Right cardiac atrium (tissue), 5 donors: ENCODE measurements at regions not wholly inside any gene's neighbourhood (a gene's known extent, or its start where the extent isn't known, plus 50 kb on each side); places are given as distances from the start of the nearest gene placed in this dataset.
"Not testable (repeated sequence)": the region's sequence is repeated elsewhere in the genome, so short reads cannot be mapped to it uniquely, and the experiment has no call there.

ENCODE experiments used
- ATAC-seq, 2 donors: fragments of 200-7000 bp; cut with Tn5 transposase; one replicate each; pipeline versions ENCODE4 v1.8.0 to v1.9.1; 2020; ENCODE audit warnings: moderate library complexity in 2 of 2, mild to moderate bottlenecking in 1 of 2
- DNase-seq, 3 donors: peaks; one replicate each; pipeline ENCODE4 v3.0.0-alpha.2; 2020
- H3K27ac ChIP-seq: one replicate; pipeline ENCODE4 v1.5.1; 2013; ENCODE audit warnings: mild to moderate bottlenecking, low read length, control low read depth, moderate library complexity
- H3K27me3 ChIP-seq: one replicate; pipeline ENCODE4 v1.6.1; 2013; ENCODE audit not compliant: control insufficient read depth, insufficient read depth
- H3K4me1 ChIP-seq: one replicate; pipeline ENCODE4 v1.6.1; 2013; ENCODE audit warnings: low read length; ENCODE audit not compliant: control insufficient read depth, insufficient read depth
- H3K4me3 ChIP-seq: one replicate; pipeline ENCODE4 v1.5.1; 2013; ENCODE audit warnings: low read length, control low read depth
- H3K9me3 ChIP-seq: one replicate; pipeline ENCODE4 v1.6.1; 2013; ENCODE audit warnings: low read length; ENCODE audit not compliant: control insufficient read depth
- WGBS: extraction: QIAGEN DNeasy Blood & Tissue Kit; methylation state at CpG from one replicate; pipeline ENCODE4 v1.1.7; 2013; 5-methylcytosine and 5-hydroxymethylcytosine counted together
- intact Hi-C, 4 donors: fragments of 100-400 bp; cut with DNase I; formaldehyde crosslinking; loops; one replicate each; pipeline versions ENCODE4 v1.11.0 to v1.14.0; 2022 to 2023
- donor health status: healthy with polysubstance abuse.
- donor health status: DM: no; HTN: yes; CAD: no.
- donor health status: DM: no; HTN: no; CAD: no.
- donor health status: DM: no; HTN: yes; CAD: no; lungs with severe emphysema.
- donor health status: DM: yes; HTN: yes; CAD: no.

- H3K27ac ChIP-seq: no peak overlapping the region
- DNase-seq (no peak), ATAC-seq (no peak)
- no peak overlapping the region for H3K4me3 ChIP-seq
- no peaks in the 10 kb centered on the region for H3K27me3 ChIP-seq
- WGBS: 52% methylated on average over 2 of the region's 2 CpGs
- no peaks in the 10 kb centered on the region for H3K4me1 ChIP-seq
- no peaks in the 10 kb centered on the region for H3K9me3 ChIP-seq
- intact Hi-C loops: no loop called here
These were observed 173.7 kb downstream of the SYT10 start for GRCh38 chr12:33265900-33266299.

DNA sequence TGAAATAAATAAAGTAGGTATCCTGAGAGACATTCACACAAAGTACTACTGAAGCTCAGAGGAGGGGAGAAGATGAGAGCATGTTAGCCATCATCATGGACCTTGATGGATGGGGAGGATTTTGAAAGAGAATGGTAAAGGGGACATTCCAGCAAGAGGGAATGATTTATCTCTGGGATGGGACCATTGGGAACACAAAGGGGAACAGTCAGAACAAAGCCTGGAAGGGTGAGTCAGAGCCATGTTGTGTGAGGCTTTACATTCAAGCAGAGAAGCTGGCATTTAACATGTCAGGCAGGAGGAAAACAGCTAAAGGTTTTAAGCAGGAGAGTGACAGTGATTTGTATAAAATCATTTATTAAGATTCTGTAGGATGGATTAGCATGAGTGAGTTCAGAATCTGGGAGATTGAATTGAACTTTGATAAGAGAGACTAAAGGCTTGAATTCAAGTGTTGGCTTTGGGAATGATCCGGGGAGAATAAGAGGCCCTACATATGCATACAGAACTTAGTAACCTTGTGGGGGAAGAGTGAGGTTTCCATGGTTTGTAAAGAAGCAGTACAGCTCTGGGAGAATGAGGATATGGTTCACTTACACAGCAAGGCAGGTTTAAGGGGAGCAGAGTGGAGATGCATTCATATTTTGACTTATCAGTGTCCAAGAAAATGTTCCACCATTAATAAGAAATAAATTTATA is 174.4 kb downstream of the SYT10 start:
- DNase-seq: no peak
- no peaks in the 10 kb centered on the region for H3K9me3 ChIP-seq
- H3K4me3 ChIP-seq: no peak overlapping the region
- intact Hi-C loops: no loop called here
- WGBS: 87% methylated on average over 1 of the region's 1 CpG
- no peaks in the 10 kb centered on the region for H3K4me1 ChIP-seq
- no peak overlapping the region for H3K27ac ChIP-seq
- ATAC-seq: no peak
- no peaks in the 10 kb centered on the region for H3K27me3 ChIP-seq

- no peak for ATAC-seq
- no peak overlapping the region for H3K4me3 ChIP-seq
- H3K9me3 ChIP-seq: no peaks in the 10 kb centered on the region
- H3K27ac ChIP-seq: no peak overlapping the region
- DNase-seq: no peak
- no peaks in the 10 kb centered on the region for H3K27me3 ChIP-seq
- H3K4me1 ChIP-seq: no peaks in the 10 kb centered on the region
- 49% methylated on average over 1 of the region's 1 CpG for WGBS
- intact Hi-C loops: no loop called here
These were observed 186.4 kb downstream of the SYT10 start for GRCh38 chr12:33253178-33253577.

GRCh38 chr12:33251548-33251947 is 188.1 kb downstream of the SYT10 start:
- ATAC-seq (no peak), DNase-seq (no peak)
- Histone ChIP-seq H3K9me3 (no peaks in the 10 kb centered on the region), H3K4me1 (no peaks in the 10 kb centered on the region), H3K27ac (no peak overlapping the region), H3K4me3 (no peak overlapping the region), H3K27me3 (no peaks in the 10 kb centered on the region)
- intact Hi-C loops: no loop called here

DNA sequence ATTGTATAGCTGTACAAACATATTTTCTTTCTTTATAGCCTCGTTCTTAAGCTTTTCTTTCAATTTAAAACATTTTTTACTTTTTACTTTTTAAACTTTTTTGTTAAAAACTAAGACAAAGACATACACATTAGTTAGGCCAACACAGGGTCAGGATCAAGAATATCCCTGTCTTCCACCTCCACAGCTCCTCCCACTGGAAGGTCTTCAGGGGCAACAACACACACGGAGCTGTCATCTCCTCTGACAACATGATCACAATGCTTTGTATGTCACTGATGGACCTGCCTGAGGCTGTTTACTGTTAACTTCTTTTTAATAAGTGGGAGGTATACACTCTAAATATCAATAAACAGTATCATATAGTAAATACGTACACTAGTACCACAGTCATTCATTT is 191.3 kb downstream of the SYT10 start:
- whole genome bisulfite sequencing: 57% methylated on average over 3 of the region's 3 CpGs
- Histone ChIP-seq H3K27ac (no peak overlapping the region), H3K4me3 (no peak overlapping the region), H3K27me3 (no peaks in the 10 kb centered on the region), H3K4me1 (no peaks in the 10 kb centered on the region), H3K9me3 (no peaks in the 10 kb centered on the region)
- ATAC-seq (no peak), DNase-seq (no peak)
- intact Hi-C loops: no loop called here

GRCh38 chr12:33247625-33248024 is 192.0 kb downstream of the SYT10 start:
- ATAC-seq: no peak
- Histone ChIP-seq H3K9me3 (no peaks in the 10 kb centered on the region), H3K27me3 (no peaks in the 10 kb centered on the region), H3K4me3 (no peak overlapping the region), H3K4me1 (no peaks in the 10 kb centered on the region), H3K27ac (no peak overlapping the region)
- intact Hi-C loops: no loop called here
- no peak for DNase-seq
- 88% methylated on average over 1 of the region's 1 CpG for WGBS

DNA sequence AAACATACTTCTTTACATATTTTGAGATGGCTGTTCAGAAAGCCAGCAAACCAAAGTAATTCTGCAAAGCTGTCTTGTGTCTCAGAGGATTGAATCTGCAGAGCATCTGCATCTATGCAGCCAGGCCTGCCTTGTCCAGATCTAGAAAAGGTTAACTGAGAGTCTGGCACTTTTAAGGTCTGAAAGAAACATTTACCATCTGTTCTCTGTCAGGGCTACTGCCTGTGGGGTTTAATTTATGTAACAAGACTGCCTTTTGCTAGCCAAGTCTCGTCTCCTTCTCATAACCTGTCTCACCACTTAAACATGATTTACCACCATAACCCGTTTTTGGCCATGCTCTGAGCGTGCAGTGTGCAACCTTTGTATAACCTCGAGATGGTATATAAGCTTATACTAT is 194.2 kb downstream of the SYT10 start:
- ATAC-seq: no peak
- Histone ChIP-seq H3K27ac (no peak overlapping the region), H3K9me3 (no peaks in the 10 kb centered on the region), H3K27me3 (no peaks in the 10 kb centered on the region), H3K4me3 (no peak overlapping the region), H3K4me1 (no peaks in the 10 kb centered on the region)
- no peak for DNase-seq
- intact Hi-C loops: no loop called here
- WGBS: 55% methylated on average over 4 of the region's 4 CpGs

DNA sequence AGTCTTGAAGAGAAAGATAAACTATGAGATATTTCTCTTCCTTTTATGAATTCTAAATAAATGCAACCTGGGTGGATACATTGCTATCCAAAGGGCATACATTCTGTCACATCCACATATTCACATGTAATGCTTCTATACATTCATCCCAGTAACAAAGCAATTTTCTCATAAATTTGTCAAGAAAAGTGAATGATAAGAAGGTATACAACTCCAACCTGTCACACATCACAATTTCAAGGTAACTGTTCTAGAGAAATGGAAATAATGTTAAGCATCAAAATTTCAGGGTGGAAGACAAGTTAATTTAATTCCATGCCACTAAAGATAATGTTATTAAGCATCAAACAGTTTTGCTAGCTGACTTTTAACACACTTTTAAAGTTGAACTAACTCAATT is 212.9 kb downstream of the SYT10 start:
- Histone ChIP-seq H3K4me3 (no peak overlapping the region), H3K4me1 (no peaks in the 10 kb centered on the region), H3K27ac (no peak overlapping the region), H3K9me3 (no peaks in the 10 kb centered on the region), H3K27me3 (no peaks in the 10 kb centered on the region)
- DNase-seq (no peak), ATAC-seq (no peak)
- intact Hi-C loops: no loop called here

DNA sequence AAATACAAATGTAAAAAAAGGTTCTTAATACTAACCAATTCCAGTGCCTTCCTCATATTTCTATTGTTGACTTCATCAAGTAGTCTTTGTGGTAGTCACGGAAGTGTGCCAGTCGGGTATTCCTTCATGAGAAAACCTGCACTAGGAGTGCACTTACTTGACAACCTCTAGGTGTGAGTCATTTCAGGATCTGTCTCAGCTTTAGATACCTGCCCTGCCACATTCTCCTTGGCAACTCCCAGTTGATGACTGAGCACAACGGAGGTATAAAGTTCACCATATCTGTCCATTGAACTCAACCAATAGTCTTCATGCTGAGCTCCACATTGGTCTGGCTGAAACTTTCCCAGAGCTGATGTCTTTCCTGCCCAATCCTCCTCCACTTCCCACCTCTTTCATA is 215.7 kb downstream of the SYT10 start:
- ATAC-seq (no peak), DNase-seq (no peak)
- Histone ChIP-seq H3K4me3 (no peak overlapping the region), H3K4me1 (no peaks in the 10 kb centered on the region), H3K27ac (no peak overlapping the region), H3K27me3 (no peaks in the 10 kb centered on the region), H3K9me3 (no peaks in the 10 kb centered on the region)
- WGBS: 92% methylated on average over 3 of the region's 3 CpGs
- intact Hi-C loops: no loop called here

- Histone ChIP-seq H3K4me3 (no peak overlapping the region), H3K27me3 (no peaks in the 10 kb centered on the region), H3K27ac (no peak overlapping the region), H3K4me1 (no peaks in the 10 kb centered on the region), H3K9me3 (no peaks in the 10 kb centered on the region)
- ATAC-seq (no peak), DNase-seq (no peak)
- 90% methylated on average over 4 of the region's 4 CpGs for WGBS
- intact Hi-C loops: no loop called here
These were observed 217.3 kb downstream of the SYT10 start for GRCh38 chr12:33222357-33222756.

GRCh38 chr12:33205981-33206380 is 233.6 kb downstream of the SYT10 start:
- no peak overlapping the region for H3K27ac ChIP-seq
- WGBS: 49% methylated on average over 2 of the region's 2 CpGs
- intact Hi-C loops: no loop called here

DNA sequence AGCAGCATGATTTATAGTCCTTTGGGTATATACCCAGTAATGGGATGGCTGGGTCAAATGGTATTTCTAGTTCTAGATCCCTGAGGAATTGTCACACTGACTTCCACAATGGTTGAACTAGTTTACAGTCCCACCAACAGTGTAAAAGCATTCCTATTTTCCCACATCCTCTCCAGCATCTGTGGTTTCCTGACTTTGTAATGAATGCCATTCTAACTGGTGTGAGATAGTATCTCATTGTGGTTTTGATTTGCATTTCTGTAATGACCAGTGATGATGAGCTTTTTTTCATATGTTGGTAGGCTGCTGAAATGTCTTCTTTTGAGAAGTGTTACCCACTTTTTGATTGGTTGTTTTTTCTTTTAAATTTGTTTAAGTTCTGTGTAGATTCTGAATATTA is 245.2 kb downstream of the SYT10 start:
- H3K9me3 ChIP-seq, H3K27ac ChIP-seq, DNase-seq, H3K4me3 ChIP-seq, ATAC-seq, H3K27me3 ChIP-seq, H3K4me1 ChIP-seq, intact Hi-C loops: not testable (repeated sequence)

More at GRCh38 chr12:33205981-33206380, 233.6 kb downstream of the SYT10 start:
- Histone ChIP-seq H3K9me3 (no peaks in the 10 kb centered on the region), H3K4me3 (no peak overlapping the region), H3K4me1 (no peaks in the 10 kb centered on the region), H3K27me3 (no peaks in the 10 kb centered on the region)
- no peak for ATAC-seq
- no peak for DNase-seq
